Loucy (cell line): ENCODE measurements at regions not wholly inside any gene's neighbourhood (a gene's known extent, or its start where the extent isn't known, plus 50 kb on each side); places are given as distances from the start of the nearest gene placed in this dataset.

Experiments
- CTCF ChIP-seq: fragments of 200-600 bp; sonication (generic); conservative IDR thresholded peaks from 2 replicates; pipeline ENCODE4 v1.5.1; 2014; ENCODE audit warnings: mild to moderate bottlenecking, antibody characterized with exemption, low read length
- EZH2phosphoT487 ChIP-seq: fragments of 200-600 bp; IDR thresholded peaks from 2 replicates; pipeline ENCODE4 v1.6.1; 2018; ENCODE audit warnings: antibody characterized with exemption, mild to moderate bottlenecking, moderate library complexity, borderline replicate concordance

GRCh38 chr5:97418462-97418861, 235.4 kb upstream of the RIOK2 start:
- TF ChIP-seq CTCF (no peak), EZH2phosphoT487 (no peak)
